ENCODE measurements at regions not wholly inside any gene's neighbourhood (a gene's known extent, or its start where the extent isn't known, plus 50 kb on each side); places are given as distances from the start of the nearest gene placed in this dataset.

DNA sequence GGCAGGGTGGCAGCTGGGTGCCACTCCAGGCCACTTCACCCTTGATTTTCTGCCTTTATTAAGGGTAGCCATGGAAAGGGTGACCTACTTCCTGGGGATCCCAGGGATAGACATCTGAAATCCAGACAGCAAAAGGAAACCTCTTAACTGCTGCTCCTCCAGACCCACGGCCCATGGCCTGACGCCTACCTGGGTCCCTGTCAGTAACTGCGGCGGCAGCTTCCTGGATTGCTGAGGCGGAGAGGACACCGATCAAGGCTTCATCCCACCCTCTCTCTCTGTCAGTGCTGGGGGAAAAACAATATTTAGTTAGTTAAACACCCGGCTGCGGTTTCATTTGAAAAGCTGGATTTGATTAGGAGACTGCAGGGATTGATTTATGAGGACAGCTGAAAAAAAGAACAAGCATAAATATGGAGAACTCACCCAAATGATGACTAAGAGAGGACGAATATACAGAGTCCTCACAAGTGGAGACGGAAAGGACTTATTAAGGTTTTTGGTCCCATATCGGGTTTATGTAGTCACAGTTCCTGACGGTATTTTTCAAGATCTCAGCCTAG lies 158.7 kb upstream of the KLF4 start:
- intact Hi-C loops (cut with micrococcal nuclease) = no loop called here
- no peak overlapping the region for H2AFZ ChIP-seq (ENCODE audit: insufficient read depth, low read depth, low read length, poor library complexity, severe bottlenecking)
- H3K9ac ChIP-seq (ENCODE audit: low read length) = no peak overlapping the region
- H3K4me1 Mint-ChIP-seq = peaks cover 4% of the 10 kb centered on the region
- no peak overlapping the region for H3K27ac ChIP-seq (ENCODE audit: low read length in 2 of 2)
- no peaks in the 10 kb centered on the region for H3K4me1 ChIP-seq (ENCODE audit: control insufficient read depth in 2 of 2, insufficient read depth in 2 of 2, low read length in 2 of 2)
- H3K4me3 ChIP-seq (ENCODE audit: control extremely low read depth in 1 of 5, extremely low read depth in 1 of 5, insufficient read depth in 1 of 5, low read depth in 2 of 5, low read length in 4 of 5) = no peak overlapping the region
- TF ChIP-seq, protein P1, sequence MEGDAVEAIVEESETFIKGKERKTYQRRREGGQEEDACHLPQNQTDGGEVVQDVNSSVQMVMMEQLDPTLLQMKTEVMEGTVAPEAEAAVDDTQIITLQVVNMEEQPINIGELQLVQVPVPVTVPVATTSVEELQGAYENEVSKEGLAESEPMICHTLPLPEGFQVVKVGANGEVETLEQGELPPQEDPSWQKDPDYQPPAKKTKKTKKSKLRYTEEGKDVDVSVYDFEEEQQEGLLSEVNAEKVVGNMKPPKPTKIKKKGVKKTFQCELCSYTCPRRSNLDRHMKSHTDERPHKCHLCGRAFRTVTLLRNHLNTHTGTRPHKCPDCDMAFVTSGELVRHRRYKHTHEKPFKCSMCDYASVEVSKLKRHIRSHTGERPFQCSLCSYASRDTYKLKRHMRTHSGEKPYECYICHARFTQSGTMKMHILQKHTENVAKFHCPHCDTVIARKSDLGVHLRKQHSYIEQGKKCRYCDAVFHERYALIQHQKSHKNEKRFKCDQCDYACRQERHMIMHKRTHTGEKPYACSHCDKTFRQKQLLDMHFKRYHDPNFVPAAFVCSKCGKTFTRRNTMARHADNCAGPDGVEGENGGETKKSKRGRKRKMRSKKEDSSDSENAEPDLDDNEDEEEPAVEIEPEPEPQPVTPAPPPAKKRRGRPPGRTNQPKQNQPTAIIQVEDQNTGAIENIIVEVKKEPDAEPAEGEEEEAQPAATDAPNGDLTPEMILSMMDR (IDR thresholded peaks at IDR 0.05) = no peak
- TF ChIP-seq EZH2 (IDR thresholded peaks at IDR 0.05; ENCODE audit: borderline replicate concordance, insufficient read depth, low read depth, low read length, poor library complexity, severe bottlenecking) = no peak
- DNase-seq (no peak), ATAC-seq (ENCODE audit: low read depth) (no peak)
- no peaks in the 10 kb centered on the region for H3K9me3 Mint-ChIP-seq (ENCODE audit: insufficient read depth)
- 79% methylated on average over 2 of the region's 12 CpGs for WGBS (ENCODE audit: insufficient coverage)
- no peak overlapping the region for H3K4me3 Mint-ChIP-seq
- H4K20me1 ChIP-seq (ENCODE audit: control insufficient read depth, insufficient read depth, low read length, poor library complexity, severe bottlenecking) = no peaks in the 10 kb centered on the region
- POLR2A ChIA-PET = no interaction called here
- peaks cover 0 to 7% (median 0%) of the 10 kb centered on the region in 4 experiments for H3K27me3 ChIP-seq (replicated peaks in 1 of 4; ENCODE audit: control extremely low read depth in 1 of 4, control insufficient read depth in 3 of 4, insufficient read depth in 4 of 4, low read length in 3 of 4)
- no peaks in the 10 kb centered on the region for H3K79me2 ChIP-seq (ENCODE audit: control insufficient read depth, insufficient read depth, low read length)
- CTCF ChIA-PET = no interaction called here
- H3K4me2 ChIP-seq (replicated peaks; ENCODE audit: low read depth, low read length, poor library complexity, severe bottlenecking) = no peak overlapping the region
- peaks cover 18% of the 10 kb centered on the region for H3K27me3 Mint-ChIP-seq
- no peaks in the 10 kb centered on the region for H3K36me3 ChIP-seq (replicated peaks in 1 of 2; ENCODE audit: control extremely low read depth in 1 of 2, control insufficient read depth in 1 of 2, extremely low read depth in 1 of 2, insufficient read depth in 2 of 2, low read length in 1 of 2)
- no peak overlapping the region for H3K27ac Mint-ChIP-seq
- no peaks in the 10 kb centered on the region for H3K9me3 ChIP-seq (ENCODE audit: control extremely low read depth in 1 of 3, control insufficient read depth in 2 of 3, insufficient read depth in 1 of 3, low read length in 2 of 3)

DNA sequence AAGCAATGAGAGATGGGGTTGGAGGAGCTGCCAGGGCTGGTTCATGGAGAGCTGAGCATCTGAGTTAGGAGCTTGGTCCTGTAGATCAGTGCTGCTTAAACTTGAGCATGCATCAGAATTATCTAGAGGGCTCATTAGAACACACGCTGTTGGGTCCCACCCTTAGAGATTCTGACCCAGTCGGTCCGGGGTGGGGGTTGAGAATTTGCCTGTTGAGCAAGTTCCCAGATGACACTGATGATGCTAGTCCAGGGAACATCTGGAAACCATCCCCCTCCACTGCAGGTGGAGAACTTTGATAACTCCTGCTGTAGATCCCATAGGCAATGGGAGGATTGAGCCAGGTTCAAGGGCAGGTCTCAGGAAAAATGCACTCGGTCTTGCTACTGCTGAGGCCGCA lies 158.0 kb upstream of the KLF4 start:
- TF ChIP-seq, protein P1 (IDR thresholded peaks at IDR 0.05) = no peak
- no peak for TF ChIP-seq EZH2 (IDR thresholded peaks at IDR 0.05; ENCODE audit: borderline replicate concordance, insufficient read depth, low read depth, low read length, poor library complexity, severe bottlenecking)

More for the DNA sequence above, 158.0 kb upstream of the KLF4 start:
- Mint-ChIP-seq H3K4me3 (no peak overlapping the region), H3K27me3 (peaks cover 21% of the 10 kb centered on the region), H3K9me3 (ENCODE audit: insufficient read depth) (no peaks in the 10 kb centered on the region), H3K4me1 (peaks cover 4% of the 10 kb centered on the region), H3K27ac (no peak overlapping the region)
- intact Hi-C loops (cut with micrococcal nuclease) = no loop called here
- Histone ChIP-seq H3K4me2 (replicated peaks; ENCODE audit: low read depth, low read length, poor library complexity, severe bottlenecking) (no peak overlapping the region), H4K20me1 (ENCODE audit: control insufficient read depth, insufficient read depth, low read length, poor library complexity, severe bottlenecking) (no peaks in the 10 kb centered on the region), H3K9me3 (ENCODE audit: control extremely low read depth in 1 of 3, control insufficient read depth in 2 of 3, insufficient read depth in 1 of 3, low read length in 2 of 3) (no peaks in the 10 kb centered on the region), H3K4me3 (ENCODE audit: control extremely low read depth in 1 of 5, extremely low read depth in 1 of 5, insufficient read depth in 1 of 5, low read depth in 2 of 5, low read length in 4 of 5) (no peak overlapping the region), H3K9ac (ENCODE audit: low read length) (no peak overlapping the region), H3K36me3 (replicated peaks in 1 of 2; ENCODE audit: control extremely low read depth in 1 of 2, control insufficient read depth in 1 of 2, extremely low read depth in 1 of 2, insufficient read depth in 2 of 2, low read length in 1 of 2) (no peaks in the 10 kb centered on the region), H3K27ac (ENCODE audit: low read length in 2 of 2) (no peak overlapping the region), H2AFZ (ENCODE audit: insufficient read depth, low read depth, low read length, poor library complexity, severe bottlenecking) (no peak overlapping the region), H3K79me2 (ENCODE audit: control insufficient read depth, insufficient read depth, low read length) (no peaks in the 10 kb centered on the region), H3K27me3 (replicated peaks in 1 of 4; ENCODE audit: control extremely low read depth in 1 of 4, control insufficient read depth in 3 of 4, insufficient read depth in 4 of 4, low read length in 3 of 4) (peaks cover 0 to 3% (median 0%) of the 10 kb centered on the region in 4 experiments), H3K4me1 (ENCODE audit: control insufficient read depth in 2 of 2, insufficient read depth in 2 of 2, low read length in 2 of 2) (no peaks in the 10 kb centered on the region)
- POLR2A ChIA-PET = no interaction called here
- ATAC-seq (ENCODE audit: low read depth) (no peak), DNase-seq (no peak)
- CTCF ChIA-PET = no interaction called here
- WGBS (ENCODE audit: insufficient coverage) = 89% methylated on average over 3 of the region's 5 CpGs

All from B cell (primary cell).